Panc1 (cell line): ENCODE measurements at regions not wholly inside any gene's neighbourhood (a gene's known extent, or its start where the extent isn't known, plus 50 kb on each side); places are given as distances from the start of the nearest gene placed in this dataset.

Source experiments
- ATAC-seq: fragments of 200-7000 bp; cut with Tn5 transposase; 2 replicates; pipeline ENCODE4 v1.9.1; 2020; ENCODE audit warnings: mild to moderate bottlenecking, moderate library complexity
- BruUV-seq: library from RNA; stranded (reverse); fragments of 400-500 nt; replicated peaks from 2 replicates; lab custom pipeline; 2021; lab: Mats Ljungman, UMichigan
- CTCF ChIA-PET: fragments of 300-600 bp; sonication (Branson Sonifier 250); formaldehyde crosslinking; loops from one replicate; lab custom pipeline; 2022; ENCODE audit warnings: antibody characterized with exemption; lab: Charles Lee
- POLR2A ChIA-PET: fragments of 300-600 bp; sonication (Branson Sonifier 250); formaldehyde crosslinking; loops from one replicate; lab custom pipeline; 2022; ENCODE audit warnings: antibody characterized with exemption; lab: Charles Lee
- DNase-seq: peaks from one replicate; pipeline ENCODE4 v3.0.0-alpha.2; 2010; ENCODE audit warnings: low read depth, low spot score
- H3K27ac ChIP-seq: 2 replicates; pipeline ENCODE4 v1.5.1; 2011; ENCODE audit warnings: mild to moderate bottlenecking, low read length, inconsistent platforms
- H3K27me3 ChIP-seq: fragments of 200-500 bp; sonication (Bioruptor generic); 2 replicates; pipeline ENCODE4 v1.6.0; 2014; ENCODE audit warnings: low read length, inconsistent platforms; ENCODE audit not compliant: control insufficient read depth, insufficient read depth
- H3K36me3 ChIP-seq: fragments of 200-500 bp; sonication (Bioruptor generic); 2 replicates; pipeline ENCODE4 v1.5.1; 2014; ENCODE audit warnings: inconsistent platforms, mild to moderate bottlenecking, low read length, moderate library complexity; ENCODE audit not compliant: control insufficient read depth, insufficient read depth
- H3K4me1 ChIP-seq: 2 replicates; pipeline ENCODE4 v1.5.1; 2011; ENCODE audit warnings: inconsistent platforms, mild to moderate bottlenecking, low read length, moderate library complexity; ENCODE audit not compliant: control insufficient read depth, insufficient read depth
- H3K4me3 ChIP-seq, 2 experiments: 2 replicates each; pipeline ENCODE4 v1.5.1; 2011 to 2012; ENCODE audit warnings: low read depth in 2 of 2, low read length in 2 of 2, mild to moderate bottlenecking in 2 of 2, inconsistent platforms in 1 of 2, moderate library complexity in 1 of 2
- H3K9me3 ChIP-seq: fragments of 200-500 bp; sonication (Bioruptor generic); 2 replicates; pipeline ENCODE4 v1.5.1; 2014; ENCODE audit warnings: low read depth, mild to moderate bottlenecking, inconsistent platforms, low read length, moderate library complexity; ENCODE audit not compliant: control insufficient read depth, insufficient read depth
- CTCF ChIP-seq: fragments of 450-650 bp; IDR thresholded peaks from 2 replicates; pipeline ENCODE4 v1.5.1; 2017; ENCODE audit warnings: mild to moderate bottlenecking
- POLR2AphosphoS5 ChIP-seq: IDR thresholded peaks from 2 replicates; pipeline ENCODE4 v1.6.1; 2012; ENCODE audit warnings: mild to moderate bottlenecking, low read depth, low read length, moderate library complexity
- REST ChIP-seq, 2 experiments: IDR thresholded peaks; 2 replicates each; pipeline ENCODE4 v1.6.1; 2011 to 2012; ENCODE audit warnings: low read depth in 2 of 2, control low read depth in 1 of 2, low read length in 1 of 2, mild to moderate bottlenecking in 1 of 2, moderate library complexity in 1 of 2; ENCODE audit not compliant: insufficient read depth in 1 of 2
- SIN3A ChIP-seq: IDR thresholded peaks from 2 replicates; pipeline ENCODE4 v1.6.1; 2012; ENCODE audit warnings: low read depth, mild to moderate bottlenecking, low read length, moderate library complexity, borderline replicate concordance; ENCODE audit not compliant: insufficient read depth
- TCF7L2 ChIP-seq: IDR thresholded peaks from 2 replicates; pipeline ENCODE4 v1.6.1; 2011; ENCODE audit warnings: mild to moderate bottlenecking, low read depth, low read length, inconsistent platforms
- in situ Hi-C: cut with HindIII; loops from 2 replicates; pipeline ENCODE4 v1.10.0; 2016; ENCODE audit warnings: low sequenced_read_pairs, low pct_unique_long_range_greater_than_20kb
- intact Hi-C: fragments of 100-400 bp; cut with micrococcal nuclease; formaldehyde crosslinking; loops from one replicate; pipeline ENCODE4 v1.10.0; 2022; ENCODE audit not compliant: unreplicated experiment

GRCh38 chr5:143886651-143887638 is 75.0 kb downstream of the HMHB1 start:
- CTCF ChIA-PET: interaction anchor here (0.5 kb wide), 1 partner anchor 81 kb away, joined by 5 read pairs; no protein-coding TSS in a partner anchor
- BruUV-seq: no TSS peak
- intact Hi-C loops: no loop called here
- no peak for ATAC-seq
- DNase-seq: no peak
- H3K27me3 ChIP-seq: no peaks in the 10 kb centered on the region
- H3K27ac ChIP-seq: no peak overlapping the region
- TF ChIP-seq TCF7L2 (no peak), REST (IDR thresholded peaks at IDR 0.05; ENCODE audit: insufficient read depth in 1 of 2, low read depth in 2 of 2, low read length in 1 of 2) (no peak), SIN3A (no peak), CTCF (no peak), POLR2AphosphoS5 (no peak)
- H3K4me1 ChIP-seq: no peaks in the 10 kb centered on the region
- H3K4me3 ChIP-seq: no peak overlapping the region
- H3K9me3 ChIP-seq: no peaks in the 10 kb centered on the region
- in situ Hi-C loops: no loop called here
- POLR2A ChIA-PET: no interaction called here
- H3K36me3 ChIP-seq: no peaks in the 10 kb centered on the region

- Histone ChIP-seq H3K36me3 (no peaks in the 10 kb centered on the region), H3K9me3 (no peaks in the 10 kb centered on the region), H3K4me1 (no peaks in the 10 kb centered on the region), H3K27ac (no peak overlapping the region), H3K27me3 (no peaks in the 10 kb centered on the region), H3K4me3 (no peak overlapping the region)
- DNase-seq (no peak), ATAC-seq (no peak)
- no TSS peak for BruUV-seq
- in situ Hi-C loops (no loop called here), intact Hi-C loops (no loop called here)
- POLR2A ChIA-PET: no interaction called here
- CTCF ChIA-PET: interaction anchor here (0.5 kb wide), 1 partner anchor 80 kb away, joined by 5 read pairs; no protein-coding TSS in a partner anchor
- no peak for TF ChIP-seq POLR2AphosphoS5
- TF ChIP-seq TCF7L2: no peak
- TF ChIP-seq REST (IDR thresholded peaks at IDR 0.05; ENCODE audit: insufficient read depth in 1 of 2, low read depth in 2 of 2, low read length in 1 of 2): no peak
- TF ChIP-seq CTCF: no peak
- TF ChIP-seq SIN3A: no peak
Measured at GRCh38 chr5:143887903-143888665, 76.1 kb downstream of the HMHB1 start.
